DMS153 (cell line): ENCODE measurements at regions not wholly inside any gene's neighbourhood (a gene's known extent, or its start where the extent isn't known, plus 50 kb on each side); places are given as distances from the start of the nearest gene placed in this dataset.

ENCODE experiments used
- DNase-seq: peaks from one replicate; lab custom pipeline; 2025; lab: John Stamatoyannopoulos, UW

DNA sequence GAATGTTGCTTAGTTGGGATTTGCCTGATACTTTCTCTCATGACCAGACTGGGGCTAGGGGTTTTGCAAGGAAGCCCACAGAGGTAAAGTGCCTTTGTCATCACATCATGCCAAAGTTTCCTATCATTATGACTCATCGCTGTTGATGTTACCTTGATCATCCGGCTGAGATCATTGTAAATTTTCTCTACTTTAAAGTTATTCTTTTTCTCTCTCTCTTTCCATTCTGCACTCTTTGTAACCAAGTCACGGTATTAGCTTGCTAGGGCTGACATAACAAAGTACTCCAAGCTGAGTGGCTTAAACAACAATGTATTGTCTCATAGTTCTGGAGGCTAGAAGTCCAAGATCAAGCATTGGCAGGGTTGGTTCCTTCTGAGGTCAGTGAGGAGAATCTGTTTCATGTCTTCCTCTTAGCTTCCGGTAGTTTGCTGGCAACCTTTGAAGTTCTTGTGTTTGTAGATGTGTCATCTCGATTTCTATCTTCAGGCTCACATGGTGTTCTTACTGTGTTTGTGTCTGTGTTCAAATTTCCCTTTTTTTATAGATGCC lies 113.0 kb downstream of the DTHD1 start:
- DNase-seq: no peak

- no peak for DNase-seq
These were observed 118.4 kb downstream of the DTHD1 start for GRCh38 chr4:36399762-36400353.

- DNase-seq: no peak
These were observed 120.8 kb downstream of the DTHD1 start for GRCh38 chr4:36402008-36402758.

- no peak for DNase-seq
These were observed 129.9 kb downstream of the DTHD1 start for GRCh38 chr4:36411338-36411737.

- no peak for DNase-seq
These were observed 132.8 kb downstream of the DTHD1 start for GRCh38 chr4:36414248-36414647.

DNA sequence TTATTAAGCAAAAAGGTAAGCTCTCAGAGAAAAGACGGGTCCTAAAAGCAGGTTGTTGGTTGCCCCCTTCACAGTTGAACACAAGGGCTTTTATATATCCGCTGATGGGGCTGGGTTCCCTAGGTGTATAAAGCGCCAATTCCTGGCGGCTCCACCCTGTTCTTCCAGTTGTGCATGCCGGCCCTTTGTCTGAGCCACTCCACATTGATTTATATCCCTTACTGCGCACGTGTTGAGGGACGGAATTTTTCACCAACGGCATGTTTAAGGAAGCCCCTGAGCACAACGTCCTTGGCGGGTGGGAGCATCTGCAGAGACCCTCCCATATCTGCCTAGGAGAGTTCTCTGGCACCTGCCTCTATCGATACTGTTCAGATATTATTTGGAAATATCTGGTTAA lies 135.7 kb downstream of the DTHD1 start:
- DNase-seq: no peak

DNA sequence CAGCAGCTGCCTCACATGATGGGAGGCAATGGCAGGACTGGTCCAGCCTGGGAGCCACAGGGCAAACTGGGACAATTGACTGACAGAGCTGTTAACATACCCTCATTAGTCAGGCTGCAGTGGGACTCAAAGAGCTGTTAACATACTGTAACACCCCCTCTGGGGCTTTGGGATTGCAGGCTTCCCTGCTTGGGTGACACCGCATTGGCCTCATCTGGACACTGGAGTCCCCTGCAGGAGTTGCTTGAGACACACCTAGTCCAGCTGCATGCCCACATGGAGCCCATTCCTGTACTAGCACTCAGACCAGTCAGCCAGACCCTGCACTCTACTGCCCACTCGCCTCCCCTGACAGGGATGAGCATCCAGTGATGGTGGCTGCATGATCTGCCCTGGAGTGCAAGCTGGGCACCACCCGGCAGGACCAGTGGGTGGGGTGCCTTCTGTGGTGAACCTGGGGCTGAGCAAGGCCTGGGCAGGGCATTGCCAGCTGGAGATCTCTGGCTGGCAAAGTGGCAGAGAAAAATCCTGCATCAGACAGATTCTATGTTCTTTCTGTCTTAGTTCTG lies 138.8 kb downstream of the DTHD1 start:
- DNase-seq: no peak

DNA sequence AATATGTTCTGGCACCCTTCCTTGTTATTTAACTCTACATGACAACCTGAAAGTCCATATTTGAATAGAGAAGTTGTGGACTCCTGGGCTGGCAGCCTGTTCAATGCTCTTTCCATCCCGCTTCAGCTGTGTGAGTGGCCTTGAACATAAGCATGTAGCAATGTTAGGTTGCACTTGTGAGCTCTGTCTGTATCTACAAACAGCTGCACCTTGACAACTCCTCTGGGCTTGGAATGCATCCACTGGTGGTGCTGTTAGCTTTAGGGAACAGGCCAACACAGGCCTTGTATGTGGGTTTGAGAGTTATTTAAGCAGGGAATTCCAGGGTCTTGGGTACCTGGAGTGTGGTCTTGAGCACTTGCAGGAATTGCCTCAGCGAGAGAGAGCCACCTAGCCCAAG lies 141.2 kb downstream of the DTHD1 start:
- no peak for DNase-seq

DNA sequence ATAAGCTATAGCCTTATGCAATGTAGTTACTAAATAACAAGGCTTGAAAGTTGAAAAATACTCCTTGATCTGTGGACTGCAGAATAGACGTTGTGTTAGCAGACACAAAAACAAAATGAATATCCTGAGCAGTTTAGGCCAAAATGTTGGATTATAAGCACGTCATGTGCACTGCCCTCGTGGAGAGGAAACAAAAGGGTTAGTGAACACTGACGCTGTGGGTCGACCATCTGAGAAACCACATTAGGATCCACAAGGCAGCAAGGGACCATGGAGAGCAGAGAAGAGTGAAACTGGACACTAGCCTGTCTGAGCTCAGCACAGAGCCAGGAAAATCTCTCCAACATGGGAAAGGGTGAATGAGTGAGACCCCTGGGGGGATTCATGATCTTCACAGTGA lies 145.3 kb downstream of the DTHD1 start:
- DNase-seq: no peak

DNA sequence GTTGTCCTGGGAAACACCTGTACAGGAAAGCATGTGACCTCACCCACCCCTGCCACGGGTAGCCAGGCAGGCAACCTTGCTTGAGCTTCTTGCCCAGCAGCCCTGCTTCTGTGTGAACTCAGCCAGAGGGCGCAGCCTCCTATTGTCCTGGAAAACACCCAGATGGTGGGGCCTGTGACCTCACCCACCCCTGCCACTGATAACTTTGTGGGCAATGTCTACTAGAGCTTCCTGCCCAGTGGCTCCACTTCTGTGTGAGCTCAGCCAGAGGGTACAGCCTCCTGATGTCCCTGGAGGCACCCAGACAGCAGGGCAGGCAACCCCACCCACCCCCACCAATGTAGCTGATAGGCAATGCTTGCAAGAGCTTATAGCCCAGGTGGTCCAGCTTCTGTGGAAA lies 146.3 kb downstream of the DTHD1 start:
- DNase-seq: no peak

- no peak for DNase-seq
These were observed 151.2 kb downstream of the DTHD1 start for GRCh38 chr4:36432586-36432985.

DNA sequence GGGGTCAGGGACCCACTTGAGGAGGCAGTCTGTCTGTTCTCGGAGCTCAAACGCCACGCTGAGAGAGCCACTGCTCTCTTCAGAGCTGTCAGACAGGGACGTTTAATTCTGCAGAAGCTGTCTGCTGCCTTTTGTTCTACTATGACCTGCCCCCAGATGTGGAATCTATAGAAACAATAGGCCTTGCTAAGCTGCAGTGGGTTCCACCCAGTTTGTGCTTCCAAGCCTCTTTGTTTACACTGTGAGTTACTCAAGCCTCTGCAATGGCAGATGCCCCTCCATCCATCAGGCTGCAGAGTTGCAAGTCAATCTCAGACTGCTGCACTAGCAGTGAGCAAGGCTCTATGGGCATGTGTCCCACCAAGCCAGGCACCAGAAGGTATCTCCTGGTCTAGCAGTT lies 158.1 kb downstream of the DTHD1 start:
- DNase-seq: no peak

DNA sequence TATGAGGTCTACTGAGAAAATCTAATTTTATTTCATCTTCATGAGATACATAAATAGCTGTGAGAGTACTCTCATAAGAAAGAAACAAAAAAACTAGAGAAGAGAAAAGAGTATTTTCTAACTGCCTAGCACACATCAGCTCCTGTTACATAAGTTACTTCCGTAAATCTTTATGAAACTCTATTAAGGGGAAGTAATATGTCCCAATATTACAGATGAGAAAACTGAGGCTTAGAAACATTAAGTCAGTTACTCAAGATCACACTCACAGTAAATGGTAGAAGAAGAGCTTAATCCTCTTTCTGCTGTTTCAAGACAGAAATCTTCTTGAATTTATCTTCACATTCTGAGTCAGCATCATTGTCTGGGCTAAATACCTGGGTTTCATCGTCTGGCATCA lies 164.1 kb downstream of the DTHD1 start:
- no peak for DNase-seq

DNA sequence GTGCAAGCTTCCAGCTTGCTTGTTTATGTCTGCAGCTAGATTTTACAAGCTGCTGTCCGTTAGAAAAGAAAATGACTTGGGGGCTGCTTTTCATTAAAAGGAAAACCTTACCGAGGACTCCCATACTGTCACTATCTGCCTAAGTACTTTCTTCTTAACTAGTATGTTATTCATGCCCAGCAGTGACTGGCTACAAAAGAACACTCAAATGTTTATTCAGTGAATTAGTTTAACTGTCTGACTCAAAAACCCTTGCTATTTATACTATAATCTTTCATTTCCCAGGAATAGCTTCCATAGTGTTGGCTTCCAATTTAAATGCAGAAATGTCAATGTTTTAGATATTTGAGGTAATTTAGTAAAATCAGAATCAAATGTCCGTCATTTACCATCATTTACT lies 164.9 kb downstream of the DTHD1 start:
- DNase-seq: no peak

GRCh38 chr4:36461344-36461743 lies 179.9 kb downstream of the DTHD1 start:
- no peak for DNase-seq

DNA sequence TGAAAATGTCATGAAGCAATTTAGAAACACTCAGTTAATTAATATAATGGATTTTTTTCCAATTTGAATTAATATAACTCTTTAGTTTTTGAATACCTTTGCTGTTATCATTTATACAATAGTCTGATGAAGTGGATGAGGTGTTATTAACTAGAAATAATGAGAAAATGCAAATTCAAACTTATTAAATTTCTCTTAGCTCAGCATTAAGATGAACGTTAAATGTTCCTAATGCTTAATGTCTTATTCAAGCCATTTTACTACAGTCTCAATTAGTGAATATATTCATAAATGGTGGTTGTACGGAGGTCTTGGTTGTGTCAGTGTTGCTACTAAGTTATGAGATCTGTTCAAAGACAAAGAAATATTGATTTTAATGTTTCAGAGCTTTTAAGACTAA lies 186.3 kb downstream of the DTHD1 start:
- DNase-seq: no peak

GRCh38 chr4:36471903-36472302 lies 190.5 kb downstream of the DTHD1 start:
- no peak for DNase-seq

DNA sequence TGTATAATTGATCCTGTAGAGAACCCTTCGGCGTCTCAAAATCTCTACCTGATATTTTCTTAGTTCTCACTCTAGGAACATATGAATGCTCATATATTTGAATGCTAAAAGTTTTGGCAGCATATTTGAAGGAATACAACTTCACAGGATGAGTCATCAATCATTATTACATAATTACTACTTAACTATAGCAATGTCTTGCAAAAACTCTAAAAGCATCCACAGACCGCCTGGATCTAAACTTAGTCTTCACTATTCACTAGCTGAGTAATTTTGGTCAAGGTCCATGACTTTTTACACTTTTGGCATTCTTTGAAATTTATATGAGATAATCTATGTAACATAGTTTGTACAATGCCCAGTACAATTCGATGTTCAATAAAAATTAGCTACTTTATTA lies 194.7 kb downstream of the DTHD1 start:
- no peak for DNase-seq

- no peak for DNase-seq
These were observed 196.4 kb downstream of the DTHD1 start for GRCh38 chr4:36477861-36478260.

GRCh38 chr4:36485885-36486284 lies 204.5 kb downstream of the DTHD1 start:
- no peak for DNase-seq

GRCh38 chr4:36489798-36490197 lies 208.4 kb downstream of the DTHD1 start:
- DNase-seq: no peak

DNA sequence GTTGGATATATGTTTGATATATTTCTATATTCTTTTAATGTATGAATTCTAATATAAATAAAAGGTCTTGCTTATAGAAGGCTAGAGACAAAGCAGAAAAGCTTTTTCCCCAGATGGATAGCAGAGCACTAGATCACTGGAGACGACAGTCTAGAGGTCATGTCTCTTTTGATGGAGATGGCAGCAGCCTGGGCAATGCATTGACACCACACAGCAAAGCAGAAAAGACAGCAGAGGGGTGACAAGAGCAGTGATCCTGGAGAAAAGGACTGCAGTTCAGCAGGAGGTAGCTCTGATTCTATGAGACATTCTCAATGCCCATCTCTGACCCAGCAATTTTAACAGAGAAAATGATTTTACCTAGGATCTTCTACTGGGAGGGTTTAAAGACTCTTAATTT lies 210.6 kb downstream of the DTHD1 start:
- DNase-seq: no peak

GRCh38 chr4:36492590-36492989 lies 211.2 kb downstream of the DTHD1 start:
- no peak for DNase-seq
